MM.1S (cell line): ENCODE measurements at regions not wholly inside any gene's neighbourhood (a gene's known extent, or its start where the extent isn't known, plus 50 kb on each side); places are given as distances from the start of the nearest gene placed in this dataset.
"Not testable (repeated sequence)": the region's sequence is repeated elsewhere in the genome, so short reads cannot be mapped to it uniquely, and the experiment has no call there.

Source experiments
- DNase-seq: peaks from one replicate; pipeline ENCODE4 v3.0.0-alpha.2; 2015
- H2AFZ ChIP-seq: fragments of 300-600 bp; sonication (generic); 2 replicates; pipeline ENCODE4 v1.6.0; 2016; ENCODE audit warnings: antibody characterized with exemption, low read length
- H3F3A ChIP-seq: fragments of 300-600 bp; sonication (generic); 2 replicates; pipeline ENCODE4 v1.6.1; 2016; ENCODE audit warnings: mild to moderate bottlenecking, antibody characterized with exemption, low read length, moderate library complexity, mixed read lengths; ENCODE audit not compliant: insufficient read depth
- H3K27ac ChIP-seq: fragments of 300-600 bp; sonication (generic); 2 replicates; pipeline ENCODE4 v1.5.1; 2016; ENCODE audit warnings: mild to moderate bottlenecking, low read length
- H3K27me3 ChIP-seq: fragments of 300-600 bp; sonication (generic); replicated peaks from 2 replicates; pipeline ENCODE4 v1.6.0; 2016; ENCODE audit warnings: low read length; ENCODE audit not compliant: insufficient read depth
- H3K36me3 ChIP-seq: fragments of 300-600 bp; sonication (generic); replicated peaks from 2 replicates; pipeline ENCODE4 v1.6.1; 2016; ENCODE audit warnings: mild to moderate bottlenecking, low read length, mixed read lengths; ENCODE audit not compliant: insufficient read depth
- H3K4me1 ChIP-seq: fragments of 300-600 bp; sonication (generic); 2 replicates; pipeline ENCODE4 v1.6.1; 2016; ENCODE audit warnings: low read length, mixed read lengths
- H3K4me2 ChIP-seq: fragments of 300-600 bp; sonication (generic); 2 replicates; pipeline ENCODE4 v1.6.0; 2016; ENCODE audit warnings: low read depth, low read length
- H3K4me3 ChIP-seq: fragments of 300-600 bp; sonication (generic); 2 replicates; pipeline ENCODE4 v1.5.1; 2016; ENCODE audit warnings: low read length, mixed read lengths
- H3K79me2 ChIP-seq: fragments of 300-600 bp; sonication (generic); 2 replicates; pipeline ENCODE4 v1.6.1; 2016; ENCODE audit warnings: mixed run types, low read length, mixed read lengths
- H3K9ac ChIP-seq: fragments of 300-600 bp; sonication (generic); 2 replicates; pipeline ENCODE4 v1.6.1; 2016; ENCODE audit warnings: low read length, mixed read lengths
- H3K9me2 ChIP-seq: fragments of 300-600 bp; sonication (generic); replicated peaks from 2 replicates; pipeline ENCODE4 v1.6.1; 2016; ENCODE audit warnings: mild to moderate bottlenecking, low read length, mixed read lengths; ENCODE audit not compliant: insufficient read depth
- H3K9me3 ChIP-seq: fragments of 300-600 bp; sonication (generic); replicated peaks from 2 replicates; pipeline ENCODE4 v1.6.1; 2016; ENCODE audit warnings: mild to moderate bottlenecking, low read length, mixed read lengths; ENCODE audit not compliant: insufficient read depth
- H4K20me1 ChIP-seq: fragments of 300-600 bp; sonication (generic); 2 replicates; pipeline ENCODE4 v1.6.1; 2016; ENCODE audit warnings: mild to moderate bottlenecking, low read length, moderate library complexity, mixed read lengths; ENCODE audit not compliant: insufficient read depth
- EZH2 ChIP-seq: fragments of 300-600 bp; sonication (generic); optimal IDR thresholded peaks from 2 replicates; pipeline ENCODE3; 2017; ENCODE audit warnings: low read depth, mild to moderate bottlenecking, antibody characterized with exemption, low read length, mixed read lengths
- EZH2phosphoT487 ChIP-seq: fragments of 300-600 bp; sonication (generic); IDR thresholded peaks from 2 replicates; pipeline ENCODE4 v1.6.1; 2018; ENCODE audit warnings: antibody characterized with exemption, low read length
- TF ChIP-seq, protein P1 (sequence below): fragments of 300-600 bp; sonication (generic); IDR thresholded peaks from 2 replicates; pipeline ENCODE4 v1.5.1; 2016; ENCODE audit warnings: antibody characterized with exemption, low read length, mixed read lengths

DNA sequence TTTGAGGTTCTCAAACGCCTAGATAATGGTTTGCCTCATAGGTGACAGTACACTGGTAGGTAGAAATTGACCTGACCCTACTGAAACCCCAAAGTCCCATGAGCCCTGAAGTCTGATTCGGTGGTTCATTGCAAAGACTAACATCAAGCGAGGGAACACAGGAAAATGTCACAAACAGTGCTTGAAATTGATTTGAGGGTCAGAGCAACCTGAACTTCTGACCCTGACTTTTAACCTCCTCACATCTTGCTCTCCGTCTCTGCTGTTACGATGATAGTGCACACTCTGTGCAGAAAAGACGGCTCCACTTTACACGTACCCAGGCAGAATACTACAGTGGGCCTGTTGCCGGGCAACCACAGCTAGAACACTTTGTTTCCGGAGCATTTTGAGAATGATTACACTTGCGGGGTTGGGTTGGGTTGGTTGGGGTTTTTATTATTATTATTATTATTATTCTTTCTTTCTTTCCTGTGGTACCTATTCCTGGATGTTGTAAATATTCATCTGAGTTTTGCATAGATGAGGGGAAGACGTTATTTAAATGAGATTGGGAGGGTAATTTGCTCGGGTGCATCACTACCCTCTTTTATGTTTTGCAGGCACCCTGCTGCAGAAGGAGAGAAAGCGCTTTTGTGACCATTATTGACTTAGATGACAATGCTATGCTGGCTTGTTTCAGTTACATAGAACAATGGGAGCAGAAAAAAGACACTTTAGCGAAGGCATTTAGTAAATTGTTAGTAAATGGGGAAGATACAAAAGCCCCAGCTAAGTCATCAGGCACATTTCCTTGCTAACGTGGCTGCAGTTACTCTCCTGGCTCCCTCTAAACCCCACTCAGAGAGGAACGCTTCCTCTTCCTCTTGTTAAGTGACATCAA is 438.1 kb upstream of the NRP1 start:
- Histone ChIP-seq H3K27me3 (no peaks in the 10 kb centered on the region), H3K36me3 (no peaks in the 10 kb centered on the region), H3K4me1 (no peaks in the 10 kb centered on the region), H2AFZ (no peak overlapping the region), H3K79me2 (no peaks in the 10 kb centered on the region), H3F3A (no peaks in the 10 kb centered on the region), H3K9me2 (no peaks in the 10 kb centered on the region), H3K4me3 (no peak overlapping the region), H3K4me2 (no peak overlapping the region), H3K9me3 (no peaks in the 10 kb centered on the region), H3K9ac (no peak overlapping the region), H4K20me1 (no peaks in the 10 kb centered on the region), H3K27ac (no peak overlapping the region)
- no peak for DNase-seq
- no peak for TF ChIP-seq EZH2phosphoT487
- TF ChIP-seq, protein P1, sequence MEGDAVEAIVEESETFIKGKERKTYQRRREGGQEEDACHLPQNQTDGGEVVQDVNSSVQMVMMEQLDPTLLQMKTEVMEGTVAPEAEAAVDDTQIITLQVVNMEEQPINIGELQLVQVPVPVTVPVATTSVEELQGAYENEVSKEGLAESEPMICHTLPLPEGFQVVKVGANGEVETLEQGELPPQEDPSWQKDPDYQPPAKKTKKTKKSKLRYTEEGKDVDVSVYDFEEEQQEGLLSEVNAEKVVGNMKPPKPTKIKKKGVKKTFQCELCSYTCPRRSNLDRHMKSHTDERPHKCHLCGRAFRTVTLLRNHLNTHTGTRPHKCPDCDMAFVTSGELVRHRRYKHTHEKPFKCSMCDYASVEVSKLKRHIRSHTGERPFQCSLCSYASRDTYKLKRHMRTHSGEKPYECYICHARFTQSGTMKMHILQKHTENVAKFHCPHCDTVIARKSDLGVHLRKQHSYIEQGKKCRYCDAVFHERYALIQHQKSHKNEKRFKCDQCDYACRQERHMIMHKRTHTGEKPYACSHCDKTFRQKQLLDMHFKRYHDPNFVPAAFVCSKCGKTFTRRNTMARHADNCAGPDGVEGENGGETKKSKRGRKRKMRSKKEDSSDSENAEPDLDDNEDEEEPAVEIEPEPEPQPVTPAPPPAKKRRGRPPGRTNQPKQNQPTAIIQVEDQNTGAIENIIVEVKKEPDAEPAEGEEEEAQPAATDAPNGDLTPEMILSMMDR, result no peak
- TF ChIP-seq EZH2, result no peak

DNA sequence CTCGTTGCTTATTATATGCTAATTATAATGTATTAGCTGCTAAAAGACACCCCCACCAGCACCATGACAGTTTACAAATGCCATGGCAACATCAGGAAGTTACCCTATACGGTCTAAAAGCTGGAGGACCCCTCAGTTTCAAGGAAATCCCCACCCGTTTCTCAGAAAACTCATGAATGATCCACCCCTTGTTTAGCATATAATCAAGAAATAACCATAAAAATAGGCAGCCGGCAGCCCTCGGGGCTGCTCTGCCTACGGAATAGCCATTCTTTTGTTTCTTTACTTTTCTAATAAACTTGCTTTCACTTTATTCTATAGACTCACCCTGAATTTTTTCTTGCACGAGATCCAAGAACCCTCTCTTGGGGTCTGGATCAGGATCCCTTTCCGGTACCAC is 437.4 kb upstream of the NRP1 start:
- not testable (repeated sequence) for H3K9me2 ChIP-seq, H3K9ac ChIP-seq, H3K79me2 ChIP-seq, H3K4me3 ChIP-seq, H4K20me1 ChIP-seq, H2AFZ ChIP-seq, H3K27ac ChIP-seq, H3F3A ChIP-seq, H3K36me3 ChIP-seq, H3K27me3 ChIP-seq, H3K9me3 ChIP-seq, DNase-seq, H3K4me2 ChIP-seq, H3K4me1 ChIP-seq

DNA sequence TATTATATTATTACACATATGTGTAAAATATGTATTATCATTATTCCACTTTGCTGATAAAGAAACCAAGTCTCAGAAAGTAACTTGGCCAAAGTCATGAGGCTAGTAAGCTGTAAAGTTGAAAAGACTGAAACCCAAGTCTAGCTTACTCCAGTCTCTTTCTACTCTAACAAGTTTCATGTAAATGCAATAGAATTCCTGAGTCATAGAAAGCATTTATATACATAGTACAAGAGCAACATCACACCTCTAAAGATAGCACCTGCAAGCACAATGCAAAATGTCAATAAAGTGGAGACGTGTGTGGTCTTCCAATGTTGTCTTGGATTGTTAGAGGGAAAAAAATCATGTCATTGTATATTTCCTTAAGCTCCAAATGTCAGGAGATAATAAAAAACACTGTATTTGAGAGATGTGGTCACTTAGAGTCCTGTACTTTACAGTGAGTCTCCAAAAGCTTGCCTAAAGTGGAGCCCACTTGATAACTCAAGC is 430.3 kb upstream of the NRP1 start:
- Histone ChIP-seq H3K9me3 (no peaks in the 10 kb centered on the region), H3K9ac (no peak overlapping the region), H3K4me1 (no peaks in the 10 kb centered on the region), H3K36me3 (no peaks in the 10 kb centered on the region), H3K27me3 (no peaks in the 10 kb centered on the region), H3F3A (no peaks in the 10 kb centered on the region), H3K79me2 (no peaks in the 10 kb centered on the region), H4K20me1 (no peaks in the 10 kb centered on the region), H2AFZ (no peak overlapping the region), H3K4me3 (no peak overlapping the region), H3K27ac (no peak overlapping the region), H3K9me2 (no peaks in the 10 kb centered on the region), H3K4me2 (no peak overlapping the region)
- TF ChIP-seq, protein P1, result no peak
- TF ChIP-seq EZH2phosphoT487 (no peak), EZH2 (no peak)
- DNase-seq, result no peak
